D721Med (cell line): ENCODE measurements at regions not wholly inside any gene's neighbourhood (a gene's known extent, or its start where the extent isn't known, plus 50 kb on each side); places are given as distances from the start of the nearest gene placed in this dataset.

ENCODE experiments used
- DNase-seq: peaks from one replicate; pipeline ENCODE4 v3.0.0; 2011; ENCODE audit warnings: low spot score; ENCODE audit not compliant: insufficient read length
- FAIRE-seq: peaks from 2 replicates; lab custom pipeline; 2011; peaks lifted over from hg19 to GRCh38; lab: Jason Lieb, UNC
- CTCF ChIP-seq: IDR thresholded peaks from 2 replicates; pipeline ENCODE4 v1.5.1; 2012; ENCODE audit warnings: mild to moderate bottlenecking, control low read depth; ENCODE audit not compliant: insufficient read depth; ENCODE audit errors: missing control alignments

GRCh38 chr4:162700358-162700757, 466.3 kb downstream of the NAF1 start:
- no peak for DNase-seq
- TF ChIP-seq CTCF, result no peak
- FAIRE-seq, result no peak

GRCh38 chr4:162699629-162700028, 467.1 kb downstream of the NAF1 start:
- TF ChIP-seq CTCF, result no peak
- no peak for DNase-seq
- FAIRE-seq, result no peak

DNA sequence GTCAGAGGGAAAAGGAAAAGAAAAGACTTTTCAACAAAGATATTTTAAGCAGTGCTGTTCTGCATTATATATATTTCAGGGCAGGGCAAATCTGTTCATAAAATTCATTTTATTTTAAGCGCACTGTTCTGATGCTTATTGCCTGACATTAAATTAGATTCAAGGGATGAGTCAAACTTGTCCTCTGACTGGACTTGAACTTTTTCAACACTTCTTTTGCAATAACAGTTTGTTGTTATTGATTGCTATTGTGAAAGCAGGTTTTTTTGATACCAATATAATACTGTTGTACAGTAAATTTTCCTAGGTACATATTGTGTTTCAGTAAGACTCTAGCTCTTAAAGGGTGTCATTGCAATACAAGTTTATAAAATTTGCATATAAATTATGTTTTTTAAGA, 481.3 kb downstream of the NAF1 start:
- no peak for DNase-seq
- FAIRE-seq, result no peak
- TF ChIP-seq CTCF, result no peak

DNA sequence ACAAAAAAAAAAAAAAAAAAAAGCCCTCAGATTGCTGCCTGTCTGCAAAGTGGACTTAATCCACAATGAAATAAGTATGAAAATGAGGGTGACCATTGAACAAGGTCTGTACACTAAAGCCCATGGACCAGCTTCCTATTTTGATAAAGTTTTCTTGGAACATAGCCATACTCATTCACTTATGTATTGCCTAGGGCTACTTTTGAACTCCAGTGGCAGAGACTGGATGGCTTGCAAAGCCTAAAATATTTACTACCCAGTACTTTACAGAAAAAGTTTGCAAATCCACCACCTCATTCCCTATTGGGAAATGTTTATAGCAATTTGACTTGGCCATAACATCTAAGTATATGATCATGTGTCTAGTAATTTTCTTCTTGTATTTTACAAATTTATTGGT, 481.7 kb downstream of the NAF1 start:
- TF ChIP-seq CTCF, result no peak
- FAIRE-seq (no peak), DNase-seq (no peak)

GRCh38 chr4:162684371-162684700, 482.4 kb downstream of the NAF1 start:
- TF ChIP-seq CTCF, result no peak
- FAIRE-seq (no peak), DNase-seq (no peak)

DNA sequence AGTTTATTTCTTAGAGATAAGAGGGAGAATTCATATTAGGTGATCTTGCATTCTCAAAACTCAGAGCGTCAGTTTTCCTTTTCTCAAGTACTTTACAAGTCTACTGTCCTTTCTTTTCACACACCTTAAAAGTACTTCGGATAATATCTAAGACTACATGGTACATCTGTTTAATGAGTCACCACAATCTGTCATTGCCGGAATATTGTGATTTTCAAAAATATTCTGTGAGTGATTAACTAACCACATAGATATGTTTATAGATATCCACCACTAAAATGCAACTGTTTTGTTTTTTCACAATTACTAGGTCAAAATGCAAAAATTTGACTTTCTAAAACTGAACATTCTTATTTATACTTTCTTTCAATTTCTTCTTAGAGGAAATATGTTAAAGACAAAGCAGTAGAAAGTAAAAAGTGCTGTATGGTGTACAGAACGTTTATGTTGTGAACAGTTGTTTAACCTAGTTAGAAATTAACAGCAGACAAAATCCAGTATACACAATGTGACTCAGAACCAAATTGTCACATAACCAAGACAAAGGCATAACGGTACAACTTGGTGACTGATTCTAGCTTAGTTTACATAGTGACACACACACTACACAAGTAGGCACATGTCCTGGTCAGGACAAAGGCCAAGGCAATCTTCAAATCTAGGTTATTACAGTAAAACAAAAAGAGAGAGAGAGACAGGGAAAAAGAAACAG, 482.9 kb downstream of the NAF1 start:
- DNase-seq (no peak), FAIRE-seq (no peak)
- TF ChIP-seq CTCF, result no peak

DNA sequence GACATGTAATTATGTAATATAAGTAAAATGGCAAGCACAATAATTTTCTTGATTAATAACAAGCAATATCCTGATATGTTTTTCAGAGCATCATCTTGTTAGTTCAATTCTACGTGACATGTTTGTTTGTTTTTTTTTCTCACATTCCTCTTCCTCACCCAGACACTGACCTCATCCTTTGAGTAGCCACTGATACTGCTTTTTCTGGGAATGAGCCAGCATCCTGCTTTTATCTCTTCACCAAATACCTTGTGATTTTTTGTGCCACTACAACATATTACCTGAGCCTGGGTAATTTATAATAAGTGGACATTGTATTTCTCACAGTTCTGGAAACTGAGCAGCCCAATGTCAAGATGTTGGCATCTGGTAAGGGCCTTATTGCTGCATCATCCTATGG, 484.0 kb downstream of the NAF1 start:
- no peak for DNase-seq
- no peak for TF ChIP-seq CTCF
- no peak for FAIRE-seq
